ENCODE measurements at regions not wholly inside any gene's neighbourhood (a gene's known extent, or its start where the extent isn't known, plus 50 kb on each side); places are given as distances from the start of the nearest gene placed in this dataset.

DNA sequence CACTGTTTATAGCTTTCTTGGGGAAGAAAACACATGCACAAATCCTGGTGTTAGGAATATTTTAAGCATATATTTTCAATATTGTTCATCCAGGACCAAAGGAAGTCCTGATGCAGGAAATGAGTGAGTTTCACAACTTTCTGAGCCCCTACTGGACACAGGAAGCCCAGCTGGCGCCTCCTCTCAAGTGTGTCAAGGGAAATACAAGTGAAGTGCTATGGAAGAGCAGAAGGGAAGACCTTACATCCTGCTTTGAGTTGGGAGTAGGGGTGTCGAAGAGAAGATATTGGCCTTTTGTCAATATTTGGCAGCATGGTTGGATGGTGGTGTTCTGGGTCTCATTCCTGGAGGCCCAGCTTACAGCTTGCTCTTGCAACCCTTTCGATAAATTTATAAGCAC, 66.1 kb upstream of the ZDHHC17 start:
- TF ChIP-seq, protein P1, sequence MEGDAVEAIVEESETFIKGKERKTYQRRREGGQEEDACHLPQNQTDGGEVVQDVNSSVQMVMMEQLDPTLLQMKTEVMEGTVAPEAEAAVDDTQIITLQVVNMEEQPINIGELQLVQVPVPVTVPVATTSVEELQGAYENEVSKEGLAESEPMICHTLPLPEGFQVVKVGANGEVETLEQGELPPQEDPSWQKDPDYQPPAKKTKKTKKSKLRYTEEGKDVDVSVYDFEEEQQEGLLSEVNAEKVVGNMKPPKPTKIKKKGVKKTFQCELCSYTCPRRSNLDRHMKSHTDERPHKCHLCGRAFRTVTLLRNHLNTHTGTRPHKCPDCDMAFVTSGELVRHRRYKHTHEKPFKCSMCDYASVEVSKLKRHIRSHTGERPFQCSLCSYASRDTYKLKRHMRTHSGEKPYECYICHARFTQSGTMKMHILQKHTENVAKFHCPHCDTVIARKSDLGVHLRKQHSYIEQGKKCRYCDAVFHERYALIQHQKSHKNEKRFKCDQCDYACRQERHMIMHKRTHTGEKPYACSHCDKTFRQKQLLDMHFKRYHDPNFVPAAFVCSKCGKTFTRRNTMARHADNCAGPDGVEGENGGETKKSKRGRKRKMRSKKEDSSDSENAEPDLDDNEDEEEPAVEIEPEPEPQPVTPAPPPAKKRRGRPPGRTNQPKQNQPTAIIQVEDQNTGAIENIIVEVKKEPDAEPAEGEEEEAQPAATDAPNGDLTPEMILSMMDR (IDR thresholded peaks at IDR 0.05 in 8 of 11, conservative IDR thresholded peaks at IDR 0.05 in 3 of 11), result no peak
- TF ChIP-seq POLR2A (IDR thresholded peaks at IDR 0.05), result no peak

Data from spleen (tissue), 7 donors.